Activated CD4-positive, alpha-beta T cell treated with anti-CD3 and anti-CD28 coated beads for 4 hours (primary cell): ENCODE measurements at regions not wholly inside any gene's neighbourhood (a gene's known extent, or its start where the extent isn't known, plus 50 kb on each side); places are given as distances from the start of the nearest gene placed in this dataset.

ENCODE experiments used
- DNase-seq, 2 donors: peaks; one replicate each; pipeline ENCODE4 v3.0.0-alpha.2; 2020

GRCh38 chr2:157933160-157933920 is 57.2 kb upstream of the ACVR1 start:
- DNase-seq, result no peak

- DNase-seq, result no peak
These were observed 56.5 kb upstream of the ACVR1 start for GRCh38 chr2:157932480-157933159.

- DNase-seq, result no peak
These were observed 55.4 kb upstream of the ACVR1 start for GRCh38 chr2:157931542-157931941.

GRCh38 chr2:157930728-157931127 is 54.6 kb upstream of the ACVR1 start:
- no peak for DNase-seq

- DNase-seq, result no peak
These were observed 53.9 kb upstream of the ACVR1 start for GRCh38 chr2:157929871-157930667.

GRCh38 chr2:157928372-157928771 is 52.2 kb upstream of the ACVR1 start:
- DNase-seq, result no peak

GRCh38 chr2:157927155-157927554 is 51.0 kb upstream of the ACVR1 start:
- no peak for DNase-seq
